ENCODE measurements at regions not wholly inside any gene's neighbourhood (a gene's known extent, or its start where the extent isn't known, plus 50 kb on each side); places are given as distances from the start of the nearest gene placed in this dataset.

DNA sequence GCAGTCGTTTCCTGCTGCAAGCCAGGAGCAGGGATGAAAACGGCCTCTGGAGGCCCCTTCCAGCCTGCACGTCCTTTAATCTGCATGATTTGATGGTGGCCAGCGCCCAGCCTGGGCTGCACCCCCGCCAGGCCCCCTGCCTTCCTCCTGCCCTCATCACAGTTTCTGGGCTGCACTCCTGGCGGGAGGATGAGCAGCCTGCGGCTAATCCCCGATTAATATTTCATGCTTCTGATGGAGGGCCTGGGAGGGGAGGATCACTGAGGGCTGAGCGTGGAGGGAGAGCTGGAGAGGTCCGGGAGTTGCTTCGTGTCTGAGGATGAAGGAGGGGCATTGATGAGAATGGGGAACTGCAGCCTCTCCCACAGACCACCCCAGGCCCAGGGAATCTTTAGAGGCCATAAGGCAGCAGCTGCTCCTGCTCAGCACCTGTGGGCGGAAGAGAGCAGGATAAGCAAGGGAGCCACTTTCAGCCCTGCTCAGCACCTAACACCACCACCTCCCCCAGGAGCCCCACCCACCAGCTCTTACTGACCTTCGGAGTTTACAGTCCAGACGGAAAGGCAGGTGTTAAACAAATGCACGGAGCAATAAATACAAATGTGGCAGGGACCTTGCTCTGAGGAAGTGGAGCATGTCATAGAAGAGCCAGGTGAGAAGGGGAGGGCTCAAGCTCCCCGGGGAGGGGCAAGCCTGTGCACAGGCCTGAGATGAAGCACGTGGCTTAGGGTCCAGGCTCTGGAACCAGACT lies 135.0 kb upstream of the NECTIN1 start:
- intact Hi-C loops (cut with DNase I): no loop called here
- Histone ChIP-seq H3K27ac (no peak overlapping the region), H3K4me3 (no peak overlapping the region), H3K36me3 (replicated peaks in 1 of 2; ENCODE audit: insufficient read depth in 1 of 2, low read depth in 2 of 2) (no peaks in the 10 kb centered on the region), H3K27me3 (no peaks in the 10 kb centered on the region), H3K4me1 (no peaks in the 10 kb centered on the region), H3K9me3 (no peaks in the 10 kb centered on the region)
- 45 to 58% methylated on average over 17 of the region's 17 CpGs for WGBS, 2 donors
- no peak for DNase-seq
- TF ChIP-seq, protein P1, sequence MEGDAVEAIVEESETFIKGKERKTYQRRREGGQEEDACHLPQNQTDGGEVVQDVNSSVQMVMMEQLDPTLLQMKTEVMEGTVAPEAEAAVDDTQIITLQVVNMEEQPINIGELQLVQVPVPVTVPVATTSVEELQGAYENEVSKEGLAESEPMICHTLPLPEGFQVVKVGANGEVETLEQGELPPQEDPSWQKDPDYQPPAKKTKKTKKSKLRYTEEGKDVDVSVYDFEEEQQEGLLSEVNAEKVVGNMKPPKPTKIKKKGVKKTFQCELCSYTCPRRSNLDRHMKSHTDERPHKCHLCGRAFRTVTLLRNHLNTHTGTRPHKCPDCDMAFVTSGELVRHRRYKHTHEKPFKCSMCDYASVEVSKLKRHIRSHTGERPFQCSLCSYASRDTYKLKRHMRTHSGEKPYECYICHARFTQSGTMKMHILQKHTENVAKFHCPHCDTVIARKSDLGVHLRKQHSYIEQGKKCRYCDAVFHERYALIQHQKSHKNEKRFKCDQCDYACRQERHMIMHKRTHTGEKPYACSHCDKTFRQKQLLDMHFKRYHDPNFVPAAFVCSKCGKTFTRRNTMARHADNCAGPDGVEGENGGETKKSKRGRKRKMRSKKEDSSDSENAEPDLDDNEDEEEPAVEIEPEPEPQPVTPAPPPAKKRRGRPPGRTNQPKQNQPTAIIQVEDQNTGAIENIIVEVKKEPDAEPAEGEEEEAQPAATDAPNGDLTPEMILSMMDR (IDR thresholded peaks at IDR 0.05): no peak
- no peak for TF ChIP-seq POLR2A (IDR thresholded peaks at IDR 0.05)
- ATAC-seq: no peak

DNA sequence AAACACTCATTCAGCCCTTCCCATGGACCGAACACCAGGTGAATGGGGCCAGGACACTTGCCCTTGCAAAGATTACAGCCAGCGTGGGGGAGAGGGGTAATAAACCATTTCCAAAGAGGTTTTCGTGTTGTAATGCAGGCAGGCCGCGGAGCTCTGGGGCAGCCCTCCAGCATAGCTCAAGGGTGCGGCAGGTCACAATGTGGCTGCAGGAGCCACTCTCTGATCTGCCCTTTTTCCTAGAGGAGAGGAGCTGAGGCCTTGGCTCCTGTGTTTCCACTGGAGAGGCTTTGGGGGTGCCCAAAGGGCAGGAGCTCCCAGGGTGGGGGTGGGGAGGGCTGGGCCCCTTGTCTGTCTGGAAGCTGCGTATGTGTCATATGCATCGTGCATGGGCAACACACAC lies 134.2 kb upstream of the NECTIN1 start:
- Histone ChIP-seq H3K27ac (no peak overlapping the region), H3K4me1 (no peaks in the 10 kb centered on the region), H3K4me3 (no peak overlapping the region), H3K9me3 (no peaks in the 10 kb centered on the region), H3K27me3 (no peaks in the 10 kb centered on the region), H3K36me3 (replicated peaks in 1 of 2; ENCODE audit: insufficient read depth in 1 of 2, low read depth in 2 of 2) (no peaks in the 10 kb centered on the region)
- intact Hi-C loops (cut with DNase I): no loop called here
- WGBS, 2 donors: 87 to 93% methylated on average over 8 of the region's 8 CpGs
- ATAC-seq: no peak
- TF ChIP-seq, protein P1 (IDR thresholded peaks at IDR 0.05): no peak
- no peak for TF ChIP-seq POLR2A (IDR thresholded peaks at IDR 0.05)
- no peak for DNase-seq

DNA sequence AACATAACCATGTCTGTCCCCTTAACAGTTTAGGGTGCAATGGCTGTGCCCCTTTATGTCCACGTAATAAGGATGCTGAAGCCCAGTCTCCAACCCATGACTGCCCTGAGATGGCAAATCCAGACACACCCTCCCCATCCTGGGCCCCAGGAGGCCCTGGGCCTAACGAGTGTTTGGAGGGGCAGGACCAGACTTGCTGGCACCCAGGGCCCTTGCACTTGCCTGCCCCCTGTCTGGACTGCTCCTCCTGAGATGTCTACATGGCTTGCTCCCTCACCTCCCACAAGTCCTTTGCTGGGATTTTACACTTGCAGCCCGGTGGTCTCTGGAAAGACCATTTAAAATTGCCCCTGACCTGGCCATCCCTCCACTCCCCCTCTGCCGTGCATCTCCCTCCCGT lies 132.2 kb upstream of the NECTIN1 start:
- Histone ChIP-seq H3K9me3 (no peaks in the 10 kb centered on the region), H3K27ac (no peak overlapping the region), H3K27me3 (no peaks in the 10 kb centered on the region), H3K36me3 (replicated peaks in 1 of 2; ENCODE audit: insufficient read depth in 1 of 2, low read depth in 2 of 2) (no peaks in the 10 kb centered on the region), H3K4me3 (no peak overlapping the region), H3K4me1 (no peaks in the 10 kb centered on the region)
- intact Hi-C loops (cut with DNase I): no loop called here
- DNase-seq: no peak
- TF ChIP-seq, protein P1 (IDR thresholded peaks at IDR 0.05): no peak
- TF ChIP-seq POLR2A (IDR thresholded peaks at IDR 0.05): no peak
- ATAC-seq: no peak
- 49 to 56% methylated on average over 5 of the region's 5 CpGs for WGBS, 2 donors

DNA sequence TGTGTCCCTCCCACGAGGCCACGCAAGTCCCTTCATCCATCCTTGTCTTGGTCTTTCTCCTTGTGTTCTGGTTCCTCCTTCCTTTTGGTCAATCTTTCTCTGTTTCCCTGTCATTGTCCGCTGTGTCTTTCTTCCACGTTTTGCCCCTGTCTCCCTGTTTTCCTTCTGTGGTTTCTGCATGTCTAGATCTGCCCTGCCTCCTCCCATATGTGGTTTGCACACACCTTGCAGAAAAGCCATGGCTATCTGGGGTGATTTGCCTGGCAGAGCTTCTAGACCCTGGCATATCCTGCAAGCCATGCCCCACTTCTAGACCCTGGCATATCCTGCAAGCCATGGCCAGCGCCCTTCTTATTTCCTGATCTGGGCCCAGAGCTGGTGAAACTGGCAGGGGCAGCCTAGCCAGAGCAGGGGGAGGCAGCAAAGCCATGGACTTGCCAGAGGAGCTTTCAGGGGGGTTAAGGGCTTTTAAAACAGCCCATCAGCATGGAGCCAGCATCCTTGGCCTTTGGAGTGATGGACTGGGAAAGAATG lies 131.6 kb upstream of the NECTIN1 start:
- Histone ChIP-seq H3K27me3 (no peaks in the 10 kb centered on the region), H3K36me3 (replicated peaks in 1 of 2; ENCODE audit: insufficient read depth in 1 of 2, low read depth in 2 of 2) (no peaks in the 10 kb centered on the region), H3K27ac (no peak overlapping the region), H3K4me3 (no peak overlapping the region), H3K9me3 (no peaks in the 10 kb centered on the region), H3K4me1 (no peaks in the 10 kb centered on the region)
- no peak for ATAC-seq
- DNase-seq: no peak
- 81 to 82% methylated on average over 5 of the region's 5 CpGs for WGBS, 2 donors
- TF ChIP-seq POLR2A (IDR thresholded peaks at IDR 0.05): no peak
- TF ChIP-seq, protein P1 (IDR thresholded peaks at IDR 0.05): no peak
- intact Hi-C loops (cut with DNase I): no loop called here

DNA sequence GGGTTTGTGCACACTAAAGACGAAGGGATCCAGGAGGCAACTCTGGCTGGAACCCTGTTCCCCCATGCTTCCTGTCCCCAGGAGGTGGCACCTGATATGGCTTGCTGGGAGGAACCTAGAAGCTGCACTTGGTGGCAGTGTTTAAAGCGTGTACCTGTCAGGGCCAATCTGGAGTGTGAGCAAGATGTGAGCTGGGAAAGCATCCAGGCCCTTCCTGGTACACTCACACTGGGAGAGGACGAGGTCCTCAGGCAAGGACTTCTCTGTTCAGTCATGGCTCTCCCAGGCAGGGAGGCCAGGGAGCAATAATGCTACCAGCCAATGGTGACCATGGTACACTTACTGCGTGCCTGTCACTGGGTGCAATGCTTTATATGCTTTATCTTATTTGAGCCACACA lies 130.7 kb upstream of the NECTIN1 start:
- intact Hi-C loops (cut with DNase I): no loop called here
- WGBS, 2 donors: 61 to 72% methylated on average over 4 of the region's 4 CpGs

More for the DNA sequence above, 130.7 kb upstream of the NECTIN1 start:
- no peaks in the 10 kb centered on the region for H3K4me1 ChIP-seq
- TF ChIP-seq, protein P1 (IDR thresholded peaks at IDR 0.05): no peak
- TF ChIP-seq POLR2A (IDR thresholded peaks at IDR 0.05): no peak
- H3K27ac ChIP-seq: no peak overlapping the region
- no peaks in the 10 kb centered on the region for H3K27me3 ChIP-seq
- H3K36me3 ChIP-seq (replicated peaks in 1 of 2; ENCODE audit: insufficient read depth in 1 of 2, low read depth in 2 of 2): no peaks in the 10 kb centered on the region
- H3K4me3 ChIP-seq: no peak overlapping the region
- DNase-seq (no peak), ATAC-seq (no peak)
- H3K9me3 ChIP-seq: no peaks in the 10 kb centered on the region
